GM23338 (cell line): ENCODE measurements at regions not wholly inside any gene's neighbourhood (a gene's known extent, or its start where the extent isn't known, plus 50 kb on each side); places are given as distances from the start of the nearest gene placed in this dataset.

ENCODE experiments used
- ATAC-seq: fragments of 200-7000 bp; cut with Tn5 transposase; 3 replicates; pipeline ENCODE4 v1.9.1; 2020
- DNase-seq: peaks from one replicate; pipeline ENCODE4 v3.0.0-alpha.2; 2015; ENCODE audit warnings: low spot score
- H2AFZ ChIP-seq: fragments of 200-600 bp; sonication (generic); 2 replicates; pipeline ENCODE4 v1.8.0; 2016; ENCODE audit warnings: antibody characterized with exemption, mild to moderate bottlenecking, moderate library complexity
- H3F3A ChIP-seq: fragments of 200-600 bp; sonication (generic); replicated peaks from 2 replicates; pipeline ENCODE4 v1.8.0; 2017; ENCODE audit warnings: antibody characterized with exemption, mixed run types, low read depth
- H3K27ac ChIP-seq: fragments of 200-600 bp; sonication (generic); 2 replicates; pipeline ENCODE4 v1.6.1; 2016; ENCODE audit warnings: low read depth
- H3K27me3 ChIP-seq: fragments of 200-600 bp; sonication (generic); 2 replicates; pipeline ENCODE4 v1.8.0; 2016; ENCODE audit warnings: mild to moderate bottlenecking, mixed run types, moderate library complexity; ENCODE audit not compliant: insufficient read depth
- H3K36me3 ChIP-seq: fragments of 200-600 bp; sonication (generic); 2 replicates; pipeline ENCODE4 v1.8.0; 2016; ENCODE audit warnings: mild to moderate bottlenecking; ENCODE audit not compliant: insufficient read depth
- H3K4me1 ChIP-seq: fragments of 200-600 bp; sonication (generic); 2 replicates; pipeline ENCODE4 v1.8.0; 2016; ENCODE audit warnings: mild to moderate bottlenecking, moderate library complexity; ENCODE audit not compliant: insufficient read depth
- H3K4me2 ChIP-seq: fragments of 200-600 bp; sonication (generic); 2 replicates; pipeline ENCODE4 v1.7.1; 2017; ENCODE audit warnings: mixed run types
- H3K4me3 ChIP-seq: fragments of 200-600 bp; sonication (generic); 2 replicates; pipeline ENCODE4 v1.6.1; 2016; ENCODE audit warnings: mixed run types
- H3K79me2 ChIP-seq: fragments of 200-600 bp; sonication (generic); replicated peaks from 2 replicates; pipeline ENCODE4 v1.8.0; 2017; ENCODE audit warnings: mild to moderate bottlenecking; ENCODE audit not compliant: insufficient read depth
- H3K9me2 ChIP-seq: fragments of 200-600 bp; sonication (generic); 2 replicates; pipeline ENCODE4 v1.8.0; 2017; ENCODE audit not compliant: insufficient read depth
- H4K20me1 ChIP-seq: fragments of 200-600 bp; sonication (generic); replicated peaks from 2 replicates; pipeline ENCODE4 v1.8.0; 2017; ENCODE audit warnings: mild to moderate bottlenecking; ENCODE audit not compliant: insufficient read depth
- H3K27ac Mint-ChIP-seq: 2 replicates; pipeline ENCODE4 v1.8.0; 2020; ENCODE audit warnings: inconsistent platforms, mild to moderate bottlenecking, moderate library complexity, mixed read lengths
- H3K27me3 Mint-ChIP-seq: 3 replicates; pipeline ENCODE4 v1.8.0; 2022; ENCODE audit warnings: low read depth, mild to moderate bottlenecking, moderate library complexity, mixed read lengths, inconsistent platforms; ENCODE audit not compliant: insufficient read depth, poor library complexity
- H3K36me3 Mint-ChIP-seq: 3 replicates; pipeline ENCODE4 v1.8.0; 2021; ENCODE audit warnings: low read depth, mild to moderate bottlenecking, inconsistent platforms, moderate library complexity, mixed read lengths
- H3K4me1 Mint-ChIP-seq: 3 replicates; pipeline ENCODE4 v1.8.0; 2020; ENCODE audit warnings: mild to moderate bottlenecking, inconsistent platforms, mixed read lengths
- H3K4me3 Mint-ChIP-seq: 3 replicates; pipeline ENCODE4 v1.8.0; 2021; ENCODE audit warnings: moderate library complexity, mild to moderate bottlenecking, inconsistent platforms, mixed read lengths
- H3K9me3 Mint-ChIP-seq: 3 replicates; pipeline ENCODE4 v1.8.0; 2020; ENCODE audit warnings: moderate library complexity, mild to moderate bottlenecking, inconsistent platforms, mixed read lengths
- REST ChIP-seq: IDR thresholded peaks from one replicate; pipeline ENCODE4 v1.6.1; 2018; ENCODE audit warnings: antibody characterized with exemption; ENCODE audit not compliant: unreplicated experiment
- ZNF462 ChIP-seq: fragments of 250-450 bp; sonication (Bioruptor Pico); IDR thresholded peaks from 2 replicates; pipeline ENCODE4 v1.5.0; 2020; ENCODE audit warnings: mild to moderate bottlenecking, moderate library complexity

GRCh38 chr18:61972389-61973264, 79.8 kb upstream of the RNF152 start:
- Mint-ChIP-seq H3K27me3 (no peaks in the 10 kb centered on the region), H3K9me3 (no peaks in the 10 kb centered on the region; the same call in 2 of the 3 replicates), H3K27ac (no peak overlapping the region), H3K4me1 (peaks cover 5% of the 10 kb centered on the region; the same call in 2 of the 3 replicates), H3K4me3 (no peak overlapping the region), H3K36me3 (no peaks in the 10 kb centered on the region)
- no peak for TF ChIP-seq REST
- peak; percentile 56; the same call in 1 of the 2 replicates for TF ChIP-seq ZNF462 (CRISPR knock-in tag)
- Histone ChIP-seq H3K79me2 (no peaks in the 10 kb centered on the region), H3K4me2 (no peak overlapping the region), H2AFZ (peak overlapping the region; percentile 77; the same call in 1 of the 2 replicates), H3K27me3 (no peaks in the 10 kb centered on the region), H3K36me3 (no peaks in the 10 kb centered on the region; the same call in 1 of the 2 replicates), H4K20me1 (no peaks in the 10 kb centered on the region), H3K27ac (no peak overlapping the region), H3K9me2 (no peaks in the 10 kb centered on the region), H3K4me3 (no peak overlapping the region), H3F3A (no peaks in the 10 kb centered on the region), H3K4me1 (no peaks in the 10 kb centered on the region)
- ATAC-seq (peak; percentile 61), DNase-seq (no peak)
